HepG2 (cell line): ENCODE measurements at regions not wholly inside any gene's neighbourhood (a gene's known extent, or its start where the extent isn't known, plus 50 kb on each side); places are given as distances from the start of the nearest gene placed in this dataset.

Experiments
- ATAC-seq: fragments of 200-7000 bp; cut with Tn5 transposase; 3 replicates; pipeline ENCODE4 v1.9.1; 2020; ENCODE audit warnings: mild to moderate bottlenecking, moderate library complexity
- BruUV-seq: library from RNA; stranded (reverse); fragments of 400-500 nt; replicated peaks from 2 replicates; lab custom pipeline; 2021; lab: Mats Ljungman, UMichigan
- CTCF ChIA-PET: fragments of 300-600 bp; formaldehyde crosslinking; extraction: SDS; loops from one replicate; lab custom pipeline; 2021; ENCODE audit warnings: low total read pairs, inconsistent platforms, low intra/inter-chr PET ratio; lab: Yijun Ruan, JAX
- POLR2A ChIA-PET: fragments of 350-600 bp; sonication (Branson Sonifier 250); formaldehyde crosslinking; loops from one replicate; lab custom pipeline; 2020; ENCODE audit warnings: antibody characterized with exemption, inconsistent platforms; lab: Yijun Ruan, JAX
- DNase-seq: peaks from one replicate; pipeline ENCODE4 v3.0.0-alpha.2; 2015; ENCODE audit warnings: low spot score
- FAIRE-seq: peaks from 3 replicates; lab custom pipeline; 2011; peaks lifted over from hg19 to GRCh38; lab: Jason Lieb, UNC
- H2AFZ ChIP-seq: one replicate; pipeline ENCODE4 v1.6.1; 2011; ENCODE audit warnings: low read length, inconsistent platforms
- H3K27ac ChIP-seq: fragments of 300-600 bp; 3 replicates; pipeline ENCODE4 v1.8.0; 2011; ENCODE audit warnings: mixed run types, mild to moderate bottlenecking, mixed read lengths, low read length, inconsistent platforms; ENCODE audit not compliant: insufficient read depth; ENCODE audit errors: extremely low read length
- H3K27me3 ChIP-seq, 2 experiments: fragments of 200-600 bp in 1 of 2; 2 replicates in 1 of 2; 3 replicates in 1 of 2; pipeline versions ENCODE4 v1.6.0 to v1.8.0; 2011; ENCODE audit warnings: low read length in 2 of 2, mild to moderate bottlenecking in 2 of 2, moderate library complexity in 2 of 2, inconsistent platforms in 1 of 2; ENCODE audit not compliant: insufficient read depth in 2 of 2, control insufficient read depth in 1 of 2
- H3K36me3 ChIP-seq, 2 experiments: fragments of 200-600 bp in 1 of 2; replicated peaks in 1 of 2; 2 replicates in 1 of 2; 3 replicates in 1 of 2; pipeline versions ENCODE4 v1.5.1 to v1.8.0; 2011; ENCODE audit warnings: low read length in 2 of 2, inconsistent platforms in 1 of 2; ENCODE audit not compliant: insufficient read depth in 2 of 2, control insufficient read depth in 1 of 2
- H3K4me1 ChIP-seq: 2 replicates; pipeline ENCODE4 v1.5.1; 2012; ENCODE audit warnings: low read length, inconsistent platforms; ENCODE audit not compliant: insufficient read depth
- H3K4me2 ChIP-seq: 2 replicates; pipeline ENCODE4 v1.6.0; 2011; ENCODE audit warnings: low read depth, low read length, inconsistent platforms
- H3K4me3 ChIP-seq, 3 experiments: fragments of 200-600 bp in 1 of 3; sonication (generic), shearing (Covaris generic) in 1 of 3; replicated peaks in 1 of 3; 2 replicates each; pipeline ENCODE4 v1.5.1; 2011 to 2016; ENCODE audit warnings: low read length in 3 of 3, inconsistent platforms in 2 of 3, low read depth in 2 of 3, mild to moderate bottlenecking in 2 of 3, control low read depth in 1 of 3, mixed read lengths in 1 of 3; ENCODE audit not compliant: insufficient read depth in 1 of 3
- H3K79me2 ChIP-seq: one replicate; pipeline ENCODE4 v1.6.1; 2011; ENCODE audit warnings: low read length, inconsistent platforms; ENCODE audit not compliant: insufficient read depth
- H3K9ac ChIP-seq: 2 replicates; pipeline ENCODE4 v1.6.0; 2011; ENCODE audit warnings: mild to moderate bottlenecking, low read depth, low read length, inconsistent platforms; ENCODE audit not compliant: insufficient read depth
- H3K9me3 ChIP-seq: 2 replicates; pipeline ENCODE4 v1.5.1; 2012; ENCODE audit warnings: mild to moderate bottlenecking, low read length
- H4K20me1 ChIP-seq: 2 replicates; pipeline ENCODE4 v1.6.0; 2011; ENCODE audit warnings: inconsistent platforms, mild to moderate bottlenecking, low read length, moderate library complexity; ENCODE audit not compliant: insufficient read depth
- CEBPG ChIP-seq: IDR thresholded peaks from 2 replicates; pipeline ENCODE4 v1.6.1; 2016
- FOXC1 ChIP-seq: sonication (generic); formaldehyde crosslinking; IDR thresholded peaks from 2 replicates; pipeline ENCODE4 v1.8.0; 2022; ENCODE audit warnings: mild to moderate bottlenecking, missing genetic modification reagents, borderline replicate concordance
- HMGA1 ChIP-seq: sonication (generic); formaldehyde crosslinking; conservative IDR thresholded peaks from 2 replicates; pipeline ENCODE4 v1.4.0; 2020; ENCODE audit warnings: missing genetic modification reagents
- MED8 ChIP-seq: sonication (generic); formaldehyde crosslinking; IDR thresholded peaks from 2 replicates; pipeline ENCODE4 v1.8.1; 2023; ENCODE audit warnings: mild to moderate bottlenecking, missing genetic modification reagents; ENCODE audit not compliant: insufficient replicate concordance
- REST ChIP-seq, 2 experiments: IDR thresholded peaks; 2 replicates each; pipeline ENCODE4 v1.6.1; 2011 to 2012; ENCODE audit warnings: low read length in 2 of 2, borderline replicate concordance in 1 of 2, low read depth in 1 of 2, mild to moderate bottlenecking in 1 of 2, moderate library complexity in 1 of 2
- SYNCRIP ChIP-seq: fragments of 200-400 bp; formaldehyde crosslinking; IDR thresholded peaks from 2 replicates; pipeline ENCODE4 v1.6.1; 2018; ENCODE audit warnings: mild to moderate bottlenecking, low read depth, low read length; ENCODE audit not compliant: insufficient read depth
- TAF1 ChIP-seq: sonication (generic); formaldehyde crosslinking; IDR thresholded peaks from 2 replicates; pipeline ENCODE4 v1.4.0; 2020; ENCODE audit warnings: missing genetic modification reagents
- ZNF143 ChIP-seq: sonication (generic); formaldehyde crosslinking; IDR thresholded peaks from 2 replicates; pipeline ENCODE4 v1.4.0; 2020; ENCODE audit warnings: missing genetic modification reagents
- ZNF335 ChIP-seq: sonication (generic); formaldehyde crosslinking; IDR thresholded peaks from 2 replicates; pipeline ENCODE4 v1.4.0; 2020; ENCODE audit warnings: missing genetic modification reagents
- ZNF615 ChIP-seq: sonication (generic); formaldehyde crosslinking; IDR thresholded peaks from 2 replicates; pipeline ENCODE4 v1.5.0; 2020; ENCODE audit warnings: mild to moderate bottlenecking, missing genetic modification reagents, borderline replicate concordance
- ZNF691 ChIP-seq: sonication (generic); formaldehyde crosslinking; IDR thresholded peaks from 2 replicates; pipeline ENCODE4 v1.4.0; 2020; ENCODE audit warnings: missing genetic modification reagents, low read depth, mild to moderate bottlenecking, borderline replicate concordance
- WGBS: methylation state at CpG from one replicate; pipeline ENCODE4 v1.1.6; 2017; ENCODE audit warnings: low lambda C conversion rate; 5-methylcytosine and 5-hydroxymethylcytosine counted together
- in situ Hi-C: cut with HindIII; loops from 2 replicates; pipeline ENCODE4 v1.10.0; 2017; ENCODE audit warnings: low pct_unique_long_range_greater_than_20kb; ENCODE audit not compliant: extremely low pct_ligation_motif_present
- intact Hi-C: fragments of 100-400 bp; cut with micrococcal nuclease; formaldehyde crosslinking; loops from one replicate; pipeline ENCODE4 v1.10.0; 2022; ENCODE audit not compliant: unreplicated experiment

DNA sequence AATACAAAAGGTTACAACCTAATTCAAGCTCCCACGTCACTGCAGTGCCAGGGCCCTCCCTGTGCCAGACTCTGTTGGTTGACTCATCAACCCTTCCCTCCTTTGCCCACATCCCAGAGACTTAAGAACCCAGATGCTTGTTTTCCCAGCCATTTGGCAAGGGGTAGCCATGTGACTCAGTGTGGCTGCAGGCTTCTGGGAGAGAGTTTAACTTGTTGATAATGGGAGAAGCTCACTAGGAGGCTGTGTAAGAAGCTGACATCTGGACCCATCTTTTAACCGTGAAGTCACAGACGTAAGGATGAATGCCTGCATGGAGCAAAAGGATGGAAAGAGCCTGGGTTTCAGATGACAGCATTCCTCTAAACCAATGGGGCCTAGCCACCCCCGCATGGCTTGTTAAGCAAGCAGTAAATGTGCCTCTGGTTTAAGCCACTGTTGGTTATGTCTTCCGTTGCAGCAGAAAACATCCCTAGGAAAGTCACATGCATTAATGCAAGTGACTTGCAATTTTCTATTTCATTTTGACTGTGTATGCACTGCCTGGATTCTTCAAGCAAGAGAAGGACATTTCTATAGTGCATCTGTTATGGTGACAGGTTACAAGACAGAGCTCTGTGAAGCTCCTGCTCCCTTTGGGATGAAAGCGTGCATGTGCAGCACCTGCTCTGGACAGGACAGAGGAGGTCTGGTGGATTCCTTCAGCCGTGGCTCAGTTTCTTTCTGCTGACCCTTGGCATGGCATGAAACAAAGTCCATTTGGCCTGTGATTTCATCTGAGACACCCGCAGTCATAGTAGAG, 57.5 kb upstream of the CREB5 start (continued):
- TF ChIP-seq REST (IDR thresholded peaks at IDR 0.05; ENCODE audit: borderline replicate concordance in 1 of 2, low read depth in 1 of 2, low read length in 2 of 2) (no peak), ZNF615 (CRISPR knock-in tag) (no peak), FOXC1 (CRISPR knock-in tag) (no peak), HMGA1 (CRISPR knock-in tag) (no peak), SYNCRIP (no peak)

DNA sequence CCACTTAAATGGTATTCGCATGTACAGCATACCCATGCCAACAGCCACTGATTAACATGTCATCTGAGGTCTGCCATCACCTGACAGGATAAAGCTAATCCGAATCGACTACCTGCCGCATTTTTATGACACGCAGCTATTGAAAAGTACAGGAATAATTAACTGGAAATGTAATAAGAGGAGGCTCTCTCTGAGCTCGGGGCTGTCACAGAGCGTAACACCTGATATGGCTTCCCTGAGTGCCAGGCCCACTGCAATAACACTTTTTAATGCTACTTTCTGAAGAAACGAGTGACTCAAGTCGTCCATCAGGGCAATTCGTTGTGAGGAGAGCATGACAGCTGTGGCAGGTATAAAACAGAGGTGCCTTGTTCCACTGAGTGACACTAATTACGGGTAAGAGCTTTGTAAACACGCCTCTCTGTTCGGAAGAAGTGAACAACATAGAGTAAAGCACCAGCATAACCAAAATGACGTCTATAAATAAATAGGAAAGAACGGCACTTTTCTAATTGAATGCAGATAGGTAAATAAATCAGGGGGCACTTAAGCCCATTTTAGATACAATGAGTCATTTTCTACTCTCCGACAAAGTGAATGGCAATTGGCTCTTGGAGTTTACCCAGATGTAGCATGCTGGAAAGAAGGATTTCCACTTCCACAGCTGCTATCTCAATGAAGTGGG, 56.5 kb upstream of the CREB5 start:
- no peaks in the 10 kb centered on the region for H3K9me3 ChIP-seq
- 9% methylated on average over 16 of the region's 16 CpGs for WGBS
- ATAC-seq = no peak
- H3K79me2 ChIP-seq = no peaks in the 10 kb centered on the region
- ChIA-PET CTCF (no interaction called here), POLR2A (no interaction called here)
- H3K27ac ChIP-seq = no peak overlapping the region
- no peak for DNase-seq
- no peak overlapping the region for H3K9ac ChIP-seq
- no peak for TF ChIP-seq ZNF691 (CRISPR knock-in tag)
- TF ChIP-seq ZNF335 (CRISPR knock-in tag) = no peak
- no peak for TF ChIP-seq CEBPG (CRISPR knock-in tag)
- no peak for TF ChIP-seq MED8
- no peak for TF ChIP-seq ZNF143 (CRISPR knock-in tag)
- no peak for TF ChIP-seq TAF1 (CRISPR knock-in tag)
- H3K36me3 ChIP-seq = no peaks in the 10 kb centered on the region
- H3K4me1 ChIP-seq = no peaks in the 10 kb centered on the region; the same call in 1 of the 2 replicates
- intact Hi-C loops (no loop called here), in situ Hi-C loops (no loop called here)
- BruUV-seq = no TSS peak
- H4K20me1 ChIP-seq = no peaks in the 10 kb centered on the region
- H3K4me3 ChIP-seq = no peak overlapping the region
- no peak overlapping the region for H2AFZ ChIP-seq
- FAIRE-seq = no peak
- no peak overlapping the region for H3K4me2 ChIP-seq
- H3K27me3 ChIP-seq = peaks cover 0 to 16% of the 10 kb centered on the region in 2 experiments; a peak in 2 of 5 replicates
